Endothelial cell (in vitro differentiated cells): ENCODE measurements at regions not wholly inside any gene's neighbourhood (a gene's known extent, or its start where the extent isn't known, plus 50 kb on each side); places are given as distances from the start of the nearest gene placed in this dataset.

Experiments
- DNase-seq: peaks from one replicate; pipeline ENCODE4 v3.0.0; 2021; ENCODE audit warnings: low spot score
- H3K27ac Mint-ChIP-seq: one replicate; pipeline ENCODE4 v1.8.0; 2021; ENCODE audit warnings: mixed read lengths, inconsistent platforms; ENCODE audit not compliant: unreplicated experiment
- H3K27me3 Mint-ChIP-seq: one replicate; pipeline ENCODE4 v1.8.0; 2021; ENCODE audit warnings: mild to moderate bottlenecking, moderate library complexity, mixed read lengths, inconsistent platforms; ENCODE audit not compliant: unreplicated experiment
- H3K36me3 Mint-ChIP-seq: one replicate; pipeline ENCODE4 v1.8.0; 2021; ENCODE audit warnings: mild to moderate bottlenecking, low read depth, mixed read lengths, inconsistent platforms; ENCODE audit not compliant: unreplicated experiment
- H3K4me1 Mint-ChIP-seq: one replicate; pipeline ENCODE4 v1.8.0; 2021; ENCODE audit warnings: mild to moderate bottlenecking, mixed read lengths, inconsistent platforms; ENCODE audit not compliant: unreplicated experiment
- H3K4me3 Mint-ChIP-seq: one replicate; pipeline ENCODE4 v1.8.0; 2021; ENCODE audit warnings: mild to moderate bottlenecking, mixed read lengths, inconsistent platforms; ENCODE audit not compliant: unreplicated experiment
- H3K9me3 Mint-ChIP-seq: one replicate; pipeline ENCODE4 v1.8.0; 2021; ENCODE audit warnings: mixed read lengths, inconsistent platforms; ENCODE audit not compliant: unreplicated experiment
- TF ChIP-seq, protein P1 (sequence below): fragments of 200-600 bp; sonication (generic); IDR thresholded peaks from one replicate; pipeline ENCODE4 v1.5.0; 2021; ENCODE audit warnings: antibody characterized with exemption; ENCODE audit not compliant: unreplicated experiment

DNA sequence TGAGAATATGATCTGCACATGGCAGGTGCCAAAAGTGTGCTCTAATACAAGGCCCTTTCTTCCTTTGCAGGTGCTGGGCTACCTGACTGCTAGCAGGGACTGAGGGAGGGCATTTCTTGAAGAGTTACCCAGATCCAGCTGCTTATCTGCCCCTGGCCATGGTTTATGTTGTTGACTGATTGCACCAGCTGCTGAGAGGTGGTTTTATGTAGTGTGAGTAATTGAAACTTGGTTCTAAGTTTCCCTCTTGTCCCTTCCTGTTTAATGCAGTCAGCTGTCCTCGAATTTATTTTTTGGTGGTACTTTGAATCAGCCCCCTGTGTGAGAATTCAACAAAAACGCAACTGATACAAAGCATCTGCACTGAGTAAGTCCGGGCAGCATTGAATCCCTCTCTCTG lies 288.3 kb upstream of the C2CD4B start:
- H3K4me3 Mint-ChIP-seq, result no peak overlapping the region
- no peak for DNase-seq
- H3K27me3 Mint-ChIP-seq, result no peaks in the 10 kb centered on the region
- H3K9me3 Mint-ChIP-seq, result no peaks in the 10 kb centered on the region
- H3K4me1 Mint-ChIP-seq, result peaks cover 5% of the 10 kb centered on the region
- no peaks in the 10 kb centered on the region for H3K36me3 Mint-ChIP-seq
- H3K27ac Mint-ChIP-seq, result no peak overlapping the region
- TF ChIP-seq, protein P1, sequence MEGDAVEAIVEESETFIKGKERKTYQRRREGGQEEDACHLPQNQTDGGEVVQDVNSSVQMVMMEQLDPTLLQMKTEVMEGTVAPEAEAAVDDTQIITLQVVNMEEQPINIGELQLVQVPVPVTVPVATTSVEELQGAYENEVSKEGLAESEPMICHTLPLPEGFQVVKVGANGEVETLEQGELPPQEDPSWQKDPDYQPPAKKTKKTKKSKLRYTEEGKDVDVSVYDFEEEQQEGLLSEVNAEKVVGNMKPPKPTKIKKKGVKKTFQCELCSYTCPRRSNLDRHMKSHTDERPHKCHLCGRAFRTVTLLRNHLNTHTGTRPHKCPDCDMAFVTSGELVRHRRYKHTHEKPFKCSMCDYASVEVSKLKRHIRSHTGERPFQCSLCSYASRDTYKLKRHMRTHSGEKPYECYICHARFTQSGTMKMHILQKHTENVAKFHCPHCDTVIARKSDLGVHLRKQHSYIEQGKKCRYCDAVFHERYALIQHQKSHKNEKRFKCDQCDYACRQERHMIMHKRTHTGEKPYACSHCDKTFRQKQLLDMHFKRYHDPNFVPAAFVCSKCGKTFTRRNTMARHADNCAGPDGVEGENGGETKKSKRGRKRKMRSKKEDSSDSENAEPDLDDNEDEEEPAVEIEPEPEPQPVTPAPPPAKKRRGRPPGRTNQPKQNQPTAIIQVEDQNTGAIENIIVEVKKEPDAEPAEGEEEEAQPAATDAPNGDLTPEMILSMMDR, result no peak

DNA sequence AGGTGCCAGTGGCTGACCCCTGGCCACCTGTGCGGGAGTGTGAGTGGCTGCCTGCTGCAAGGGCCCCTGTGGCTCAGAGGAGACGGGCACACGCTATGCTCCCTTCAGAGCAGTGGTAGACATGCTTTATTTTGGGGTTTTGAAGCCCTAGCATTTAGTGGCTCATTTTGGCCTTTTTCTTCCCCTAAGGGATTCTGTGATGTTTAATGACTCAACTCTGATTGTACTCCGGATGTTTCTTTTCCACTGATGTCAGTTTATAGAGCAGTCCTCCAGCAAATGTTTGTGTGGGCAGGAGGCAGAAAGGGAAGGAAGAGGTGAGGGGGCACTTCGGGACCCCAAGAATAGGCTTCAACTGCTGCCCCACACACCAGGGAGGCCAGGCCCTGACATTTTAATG lies 288.9 kb upstream of the C2CD4B start:
- Mint-ChIP-seq H3K9me3 (no peaks in the 10 kb centered on the region), H3K27me3 (no peaks in the 10 kb centered on the region), H3K4me3 (no peak overlapping the region), H3K36me3 (no peaks in the 10 kb centered on the region), H3K4me1 (peaks cover 5% of the 10 kb centered on the region), H3K27ac (no peak overlapping the region)
- TF ChIP-seq, protein P1, result no peak
- no peak for DNase-seq

DNA sequence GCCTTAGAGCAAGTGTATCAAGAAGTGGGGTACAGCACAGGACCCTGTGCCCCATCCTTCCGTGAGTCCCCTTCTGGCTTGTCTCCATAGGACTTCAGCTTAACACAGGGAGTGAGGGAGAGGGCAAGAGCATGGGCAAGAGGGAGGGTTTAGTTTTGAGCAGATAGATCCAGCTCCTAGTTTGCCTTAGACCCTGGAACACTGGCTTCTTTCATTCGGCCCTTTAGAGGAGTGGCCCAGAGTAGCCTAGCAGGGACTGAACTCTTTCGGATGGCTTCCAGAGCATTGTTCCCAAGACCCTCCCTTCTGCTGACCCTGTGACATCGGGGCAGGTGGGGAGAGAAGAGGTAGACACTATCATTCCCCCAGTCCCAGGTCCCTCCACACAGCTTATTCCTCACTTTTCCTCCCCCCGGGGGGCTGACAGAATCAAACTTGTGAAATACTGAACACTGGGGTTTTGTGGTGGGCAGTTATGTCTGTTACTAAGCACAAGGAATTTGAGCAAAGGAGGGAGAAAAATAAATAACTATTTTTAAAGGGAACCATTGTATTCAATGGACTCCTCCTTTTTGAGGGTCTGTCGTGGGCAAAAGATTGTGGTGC lies 289.6 kb upstream of the C2CD4B start:
- no peak for DNase-seq
- H3K9me3 Mint-ChIP-seq, result no peaks in the 10 kb centered on the region

DNA sequence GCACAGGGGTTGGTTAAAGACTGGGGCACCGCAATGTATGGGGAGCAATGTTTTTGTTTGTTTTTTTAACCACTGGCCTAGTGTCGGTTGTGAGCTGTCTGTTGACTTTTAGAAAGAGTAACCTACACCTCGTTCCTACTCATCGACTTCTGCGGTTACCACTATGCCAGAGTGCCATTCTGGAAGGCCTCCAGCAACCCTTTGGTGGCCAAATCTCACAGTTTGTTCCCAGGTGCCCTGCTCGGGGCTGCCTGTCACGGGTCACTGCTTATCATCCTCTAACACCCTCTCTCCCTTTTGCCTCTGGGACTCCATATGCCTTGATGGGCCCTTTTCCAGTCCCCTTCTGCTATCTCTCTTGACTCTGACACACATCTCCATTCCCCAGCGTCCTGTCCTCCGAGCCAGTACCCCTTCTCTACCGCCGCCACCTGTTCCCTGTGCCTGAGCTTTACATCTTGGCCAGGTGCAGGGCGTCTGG lies 290.4 kb upstream of the C2CD4B start:
- Mint-ChIP-seq H3K9me3 (no peaks in the 10 kb centered on the region), H3K36me3 (no peaks in the 10 kb centered on the region), H3K4me3 (no peak overlapping the region), H3K4me1 (peaks cover 5% of the 10 kb centered on the region), H3K27me3 (no peaks in the 10 kb centered on the region), H3K27ac (no peak overlapping the region)
- TF ChIP-seq, protein P1, result no peak
- DNase-seq, result no peak

More for the DNA sequence above, 289.6 kb upstream of the C2CD4B start:
- Mint-ChIP-seq H3K27ac (no peak overlapping the region), H3K36me3 (no peaks in the 10 kb centered on the region), H3K4me3 (no peak overlapping the region), H3K4me1 (peaks cover 5% of the 10 kb centered on the region), H3K27me3 (no peaks in the 10 kb centered on the region)
- TF ChIP-seq, protein P1, result no peak

DNA sequence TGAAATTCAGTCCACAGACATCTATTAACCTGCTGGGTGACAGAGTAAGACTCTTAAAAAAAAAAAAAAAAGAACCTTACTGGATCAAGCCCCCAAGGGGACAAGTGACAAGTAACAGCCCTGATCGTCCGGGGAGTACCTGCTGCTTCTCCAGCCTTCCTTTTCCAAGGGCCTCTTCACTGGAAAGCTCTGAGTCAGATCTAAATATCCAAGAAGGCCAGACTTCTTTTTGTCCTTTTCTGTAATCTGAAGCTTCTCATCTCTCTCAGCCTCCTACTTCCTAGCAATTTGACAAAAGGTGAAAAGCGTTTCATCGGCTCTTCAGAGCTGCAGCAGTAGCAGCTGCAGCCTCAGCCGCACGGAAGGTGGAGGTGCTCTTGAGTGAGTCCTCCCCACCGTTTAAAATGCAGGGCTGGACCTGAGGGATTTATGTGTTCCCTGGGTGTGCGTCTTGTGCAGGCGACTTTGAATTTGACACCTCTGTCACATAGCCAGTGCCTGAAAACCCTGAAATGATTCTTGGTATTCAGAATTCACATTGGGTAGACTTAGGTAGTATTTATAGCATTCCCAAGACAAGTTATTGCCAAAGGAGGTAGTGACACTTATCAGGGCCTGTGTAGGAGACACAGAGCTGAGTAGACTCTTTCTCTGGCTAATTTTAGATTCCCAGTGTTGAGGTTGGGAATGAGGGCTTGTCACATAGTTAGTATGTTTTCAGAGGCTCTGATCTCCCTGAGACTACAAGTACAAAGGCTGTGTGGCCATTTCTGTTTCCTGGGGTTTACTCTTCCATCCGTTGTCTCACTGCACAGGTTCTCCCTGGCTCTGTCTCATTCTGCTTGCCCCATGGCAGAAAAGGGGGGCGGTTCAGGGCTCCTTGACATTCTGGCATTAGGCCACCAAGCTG lies 291.2 kb upstream of the C2CD4B start:
- Mint-ChIP-seq H3K27ac (no peak overlapping the region), H3K36me3 (no peaks in the 10 kb centered on the region), H3K9me3 (no peaks in the 10 kb centered on the region), H3K4me3 (no peak overlapping the region), H3K27me3 (no peaks in the 10 kb centered on the region), H3K4me1 (peaks cover 5% of the 10 kb centered on the region)
- TF ChIP-seq, protein P1, result no peak
- DNase-seq, result no peak
